PC-9 (cell line): ENCODE measurements at regions not wholly inside any gene's neighbourhood (a gene's known extent, or its start where the extent isn't known, plus 50 kb on each side); places are given as distances from the start of the nearest gene placed in this dataset.

Source experiments
- BruUV-seq: library from RNA; stranded (reverse); fragments of 400-500 nt; replicated peaks from 2 replicates; lab custom pipeline; 2021; lab: Mats Ljungman, UMichigan
- CTCF ChIA-PET: fragments of 300-600 bp; sonication (Branson Sonifier 250); formaldehyde crosslinking; loops from one replicate; lab custom pipeline; 2022; ENCODE audit warnings: antibody characterized with exemption; lab: Charles Lee
- POLR2A ChIA-PET: fragments of 300-600 bp; sonication (Branson Sonifier 250); formaldehyde crosslinking; loops from one replicate; lab custom pipeline; 2022; ENCODE audit warnings: antibody characterized with exemption; ENCODE audit not compliant: unreplicated experiment; lab: Charles Lee
- DNase-seq, 2 experiments: peaks; one replicate each; pipeline versions ENCODE4 v3.0.0 to v3.0.0-alpha.2; 2015 to 2022; ENCODE audit warnings: mixed read lengths in 1 of 2
- H2AFZ ChIP-seq: fragments of 200-600 bp; sonication (generic); 2 replicates; pipeline ENCODE4 v1.8.1; 2017; ENCODE audit warnings: antibody characterized with exemption
- H3F3A ChIP-seq: fragments of 200-600 bp; sonication (generic); 2 replicates; pipeline ENCODE4 v1.8.1; 2017; ENCODE audit warnings: antibody characterized with exemption, mild to moderate bottlenecking, low read depth; ENCODE audit not compliant: insufficient read depth
- H3K27ac ChIP-seq: fragments of 200-600 bp; sonication (generic); 2 replicates; pipeline ENCODE4 v1.6.1; 2016; ENCODE audit warnings: mixed run types
- H3K27me3 ChIP-seq: fragments of 200-600 bp; sonication (generic); 2 replicates; pipeline ENCODE4 v1.6.1; 2016; ENCODE audit warnings: low read depth, mixed run types; ENCODE audit not compliant: insufficient read depth
- H3K36me3 ChIP-seq: fragments of 200-600 bp; sonication (generic); 2 replicates; pipeline ENCODE4 v1.6.1; 2016; ENCODE audit warnings: low read depth, mixed run types
- H3K4me1 ChIP-seq: fragments of 200-600 bp; sonication (generic); replicated peaks from 2 replicates; pipeline ENCODE4 v1.6.1; 2016; ENCODE audit warnings: mixed run types; ENCODE audit not compliant: insufficient read depth
- H3K4me2 ChIP-seq: fragments of 200-600 bp; sonication (generic); 2 replicates; pipeline ENCODE4 v1.6.1; 2017; ENCODE audit warnings: mixed run types
- H3K4me3 ChIP-seq: fragments of 200-600 bp; sonication (generic); 2 replicates; pipeline ENCODE4 v1.6.1; 2016; ENCODE audit warnings: mixed run types
- H3K79me2 ChIP-seq: fragments of 200-600 bp; sonication (generic); 2 replicates; pipeline ENCODE4 v1.6.1; 2017; ENCODE audit warnings: low read depth, mixed run types
- H3K9me2 ChIP-seq: fragments of 200-600 bp; sonication (generic); 2 replicates; pipeline ENCODE4 v1.8.1; 2017; ENCODE audit warnings: mild to moderate bottlenecking; ENCODE audit not compliant: insufficient read depth
- H3K9me3 ChIP-seq: fragments of 200-600 bp; sonication (generic); 2 replicates; pipeline ENCODE4 v1.8.1; 2016; ENCODE audit warnings: low read depth; ENCODE audit not compliant: insufficient read depth
- H4K20me1 ChIP-seq: fragments of 200-600 bp; sonication (generic); 2 replicates; pipeline ENCODE4 v1.8.1; 2017; ENCODE audit not compliant: insufficient read depth
- CTCF ChIP-seq: fragments of 200-600 bp; sonication (generic); conservative IDR thresholded peaks from 2 replicates; pipeline ENCODE4 v1.6.1; 2017; ENCODE audit warnings: mixed run types, antibody characterized with exemption, mild to moderate bottlenecking, moderate library complexity
- EZH2 ChIP-seq: fragments of 200-600 bp; sonication (generic); IDR thresholded peaks from 2 replicates; pipeline ENCODE4 v1.8.0; 2017; ENCODE audit warnings: antibody characterized with exemption, low read depth
- intact Hi-C: fragments of 100-400 bp; cut with micrococcal nuclease; formaldehyde crosslinking; loops from one replicate; pipeline ENCODE4 v1.10.0; 2022; ENCODE audit not compliant: unreplicated experiment

- TF ChIP-seq EZH2 (no peak), CTCF (no peak)
- no peak overlapping the region for H2AFZ ChIP-seq
- ChIA-PET CTCF (no interaction called here), POLR2A (no interaction called here)
- H3K36me3 ChIP-seq = no peaks in the 10 kb centered on the region
- intact Hi-C loops = no loop called here
- no peaks in the 10 kb centered on the region for H3K4me1 ChIP-seq
- no peak overlapping the region for H3K4me3 ChIP-seq
- no peak overlapping the region for H3K27ac ChIP-seq
- no peaks in the 10 kb centered on the region for H3K9me3 ChIP-seq
- no peaks in the 10 kb centered on the region for H3F3A ChIP-seq
- H4K20me1 ChIP-seq = no peaks in the 10 kb centered on the region
- no peak for DNase-seq
- H3K4me2 ChIP-seq = no peak overlapping the region
- no peaks in the 10 kb centered on the region for H3K27me3 ChIP-seq
- no peaks in the 10 kb centered on the region for H3K9me2 ChIP-seq
- BruUV-seq = no TSS peak
- H3K79me2 ChIP-seq = no peaks in the 10 kb centered on the region
These were observed 216.4 kb upstream of the NECTIN3 start for GRCh38 chr3:110855207-110855606.

GRCh38 chr3:110856916-110857315 is 214.7 kb upstream of the NECTIN3 start:
- DNase-seq = no peak
- Histone ChIP-seq H3K4me1 (no peaks in the 10 kb centered on the region), H3K27ac (no peak overlapping the region), H3K36me3 (no peaks in the 10 kb centered on the region), H3K79me2 (no peaks in the 10 kb centered on the region), H3K4me2 (no peak overlapping the region), H3K27me3 (no peaks in the 10 kb centered on the region), H3K9me3 (no peaks in the 10 kb centered on the region), H3K4me3 (no peak overlapping the region), H2AFZ (no peak overlapping the region), H3K9me2 (no peaks in the 10 kb centered on the region), H4K20me1 (no peaks in the 10 kb centered on the region), H3F3A (no peaks in the 10 kb centered on the region)
- no TSS peak for BruUV-seq
- intact Hi-C loops = no loop called here
- CTCF ChIA-PET = no interaction called here
- POLR2A ChIA-PET = interaction anchor here (0.6 kb wide), 1 partner anchor 194 kb away, joined by 3 read pairs; no protein-coding TSS in a partner anchor
- TF ChIP-seq CTCF (no peak), EZH2 (no peak)

- H3F3A ChIP-seq = no peaks in the 10 kb centered on the region
- DNase-seq = no peak
These were observed 213.1 kb upstream of the NECTIN3 start for GRCh38 chr3:110858549-110858948.

More at GRCh38 chr3:110858549-110858948, 213.1 kb upstream of the NECTIN3 start:
- no peaks in the 10 kb centered on the region for H3K79me2 ChIP-seq
- no peaks in the 10 kb centered on the region for H3K27me3 ChIP-seq
- no TSS peak for BruUV-seq
- H3K36me3 ChIP-seq = no peaks in the 10 kb centered on the region
- H3K4me3 ChIP-seq = no peak overlapping the region
- intact Hi-C loops = no loop called here
- ChIA-PET POLR2A (no interaction called here), CTCF (no interaction called here)
- TF ChIP-seq CTCF = no peak
- no peak for TF ChIP-seq EZH2
- no peaks in the 10 kb centered on the region for H3K9me2 ChIP-seq
- H4K20me1 ChIP-seq = no peaks in the 10 kb centered on the region
- no peak overlapping the region for H2AFZ ChIP-seq
- H3K27ac ChIP-seq = no peak overlapping the region
- H3K9me3 ChIP-seq = no peaks in the 10 kb centered on the region
- no peaks in the 10 kb centered on the region for H3K4me1 ChIP-seq
- no peak overlapping the region for H3K4me2 ChIP-seq
